Motor neuron (in vitro differentiated cells): ENCODE measurements at regions not wholly inside any gene's neighbourhood (a gene's known extent, or its start where the extent isn't known, plus 50 kb on each side); places are given as distances from the start of the nearest gene placed in this dataset.
"Not testable (repeated sequence)": the region's sequence is repeated elsewhere in the genome, so short reads cannot be mapped to it uniquely, and the experiment has no call there.

ENCODE experiments used
- ATAC-seq, 8 experiments: fragments of 200-7000 bp; cut with Tn5 transposase; replicated peaks in 6 of 8; 2 replicates each; pipeline ENCODE4 v1.8.0; 2021; ENCODE audit warnings: mild to moderate bottlenecking in 8 of 8, moderate library complexity in 8 of 8
- H3K27ac ChIP-seq, 2 donors: fragments of 250-450 bp; sonication (Bioruptor Pico); 2 replicates each; pipeline ENCODE4 v1.9.0; 2021; ENCODE audit warnings: antibody characterized with exemption in 2 of 2, mild to moderate bottlenecking in 2 of 2, moderate library complexity in 1 of 2
- H3K4me1 ChIP-seq, 2 donors: fragments of 250-450 bp; sonication (Bioruptor Pico); replicated peaks in 1 of 2; 2 replicates each; pipeline ENCODE4 v1.6.1; 2021; ENCODE audit warnings: antibody characterized with exemption in 2 of 2, mild to moderate bottlenecking in 2 of 2, moderate library complexity in 1 of 2
- H3K4me3 ChIP-seq, 5 donors: fragments of 250-450 bp; sonication (Bioruptor Pico); 2 replicates each; pipeline ENCODE4 v1.9.0; 2021; ENCODE audit warnings: antibody characterized with exemption in 5 of 5, mild to moderate bottlenecking in 5 of 5, moderate library complexity in 4 of 5
- WGBS, 10 experiments: fragments of 450-650 bp; shearing (Covaris generic); methylation state at CpG; one replicate each; pipeline ENCODE4 v1.0.0; 2022; 5-methylcytosine and 5-hydroxymethylcytosine counted together
- in situ Hi-C, 9 experiments: fragments of 400-800 bp; cut with MboI; loops; one replicate each; pipeline ENCODE4 v1.15.0; 2021; ENCODE audit warnings: low sequenced_read_pairs in 9 of 9, low pct_unique_long_range_greater_than_20kb in 2 of 9; ENCODE audit not compliant: unreplicated experiment in 9 of 9

DNA sequence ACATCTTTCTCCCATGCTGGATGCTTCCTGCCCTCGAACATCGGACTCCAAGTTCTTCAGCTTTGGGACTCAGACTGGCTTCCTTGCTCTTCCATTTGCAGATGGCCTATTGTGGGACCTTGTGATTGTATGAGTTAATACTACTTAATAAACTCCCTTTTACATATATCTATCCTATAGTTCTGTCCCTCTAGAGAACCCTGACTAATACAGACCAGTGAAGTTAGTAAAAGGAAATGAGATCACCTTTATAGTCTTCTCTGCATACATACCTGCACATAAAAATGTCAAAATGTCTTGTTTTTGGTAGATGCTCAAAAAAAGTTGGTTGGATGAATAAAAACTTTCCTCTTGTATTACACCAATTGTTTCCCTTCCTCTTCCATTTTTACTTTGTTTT, 73.9 kb upstream of the SOX21 start:
- H3K27ac ChIP-seq, in situ Hi-C loops, ATAC-seq, H3K4me3 ChIP-seq, H3K4me1 ChIP-seq: not testable (repeated sequence)
- 36 to 100% (median 86%) methylated on average over 1 to 2 of the region's 2 CpGs; no CpG with 5 or more reads in 2 of the 10 experiments for WGBS, 10 experiments

DNA sequence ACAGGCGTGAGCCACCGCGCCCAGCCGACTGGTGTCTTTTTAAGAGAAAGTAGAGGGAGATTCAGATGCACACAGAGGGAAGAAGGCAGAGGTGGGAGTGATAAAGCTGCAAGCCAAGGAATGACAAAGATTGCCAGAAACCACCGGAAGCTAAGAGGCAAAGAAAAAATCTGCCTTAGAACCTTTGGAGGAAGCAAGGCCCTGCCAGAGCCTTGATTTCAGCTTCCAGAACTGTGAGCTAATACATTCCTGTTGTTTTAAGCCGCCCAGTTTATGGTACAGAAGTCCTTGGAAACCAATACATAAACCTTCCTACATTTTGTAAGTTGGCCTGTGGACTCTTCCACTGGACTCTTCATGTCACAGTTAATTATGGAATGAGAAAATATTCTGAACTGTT, 71.7 kb upstream of the SOX21 start:
- WGBS, 10 experiments: 33 to 100% (median 84%) methylated on average over 1 to 6 of the region's 6 CpGs; no CpG with 5 or more reads in 4 of the 10 experiments
- no peak for ATAC-seq
- Histone ChIP-seq H3K4me3 (no peak overlapping the region), H3K27ac (no peak overlapping the region), H3K4me1 (no peaks in the 10 kb centered on the region)
- in situ Hi-C loops: no loop called here

DNA sequence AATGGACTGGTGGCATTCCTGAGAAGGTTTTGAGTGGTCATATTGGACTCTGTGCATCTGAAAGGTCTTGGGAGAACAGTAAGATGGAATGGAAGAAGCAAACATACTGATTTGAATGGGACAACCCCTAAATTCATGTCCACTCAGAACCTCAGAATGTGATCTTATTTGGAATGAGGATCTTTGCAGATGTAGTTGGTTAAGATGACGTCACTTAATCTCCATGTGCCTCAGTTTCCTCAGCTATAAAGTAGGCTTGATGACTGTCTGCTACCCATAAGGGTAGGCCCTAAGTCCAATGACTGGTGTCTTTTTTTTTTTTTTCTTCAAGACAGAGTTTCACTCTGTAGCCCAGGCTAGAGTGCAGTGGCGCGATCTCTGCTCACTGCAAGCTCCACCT, 71.1 kb upstream of the SOX21 start:
- Histone ChIP-seq H3K27ac (no peak overlapping the region), H3K4me3 (no peak overlapping the region), H3K4me1 (no peaks in the 10 kb centered on the region)
- no peak for ATAC-seq
- in situ Hi-C loops: no loop called here
- WGBS, 10 experiments: 29 to 100% (median 100%) methylated on average over 1 to 3 of the region's 3 CpGs; no CpG with 5 or more reads in 5 of the 10 experiments

DNA sequence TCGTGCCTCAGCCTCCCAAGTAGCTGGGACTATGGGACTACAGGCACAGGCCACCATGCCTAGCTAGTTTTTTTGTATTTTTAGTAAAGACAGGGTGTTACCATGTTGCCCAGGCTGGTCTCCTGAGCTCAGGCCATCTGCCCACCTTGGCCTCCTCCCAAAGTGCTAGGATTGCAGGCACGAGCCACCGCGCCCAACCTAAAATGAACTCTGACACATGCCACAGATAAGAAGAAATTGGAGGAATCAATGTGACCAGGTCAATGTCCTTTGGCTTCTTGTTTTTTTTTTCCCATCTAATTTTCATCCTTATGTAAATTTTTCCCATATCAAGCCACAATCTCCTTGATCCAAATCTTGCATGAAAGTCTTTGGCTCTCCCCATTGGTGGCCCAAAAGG, 68.1 kb upstream of the SOX21 start:
- Histone ChIP-seq H3K4me3 (no peak overlapping the region), H3K27ac (no peak overlapping the region), H3K4me1 (peaks cover 0 to 6% of the 10 kb centered on the region in 2 donors)
- ATAC-seq: no peak
- 0 to 100% (median 78%) methylated on average over 1 to 4 of the region's 4 CpGs; no CpG with 5 or more reads in 2 of the 10 experiments for WGBS, 10 experiments
- in situ Hi-C loops: no loop called here

DNA sequence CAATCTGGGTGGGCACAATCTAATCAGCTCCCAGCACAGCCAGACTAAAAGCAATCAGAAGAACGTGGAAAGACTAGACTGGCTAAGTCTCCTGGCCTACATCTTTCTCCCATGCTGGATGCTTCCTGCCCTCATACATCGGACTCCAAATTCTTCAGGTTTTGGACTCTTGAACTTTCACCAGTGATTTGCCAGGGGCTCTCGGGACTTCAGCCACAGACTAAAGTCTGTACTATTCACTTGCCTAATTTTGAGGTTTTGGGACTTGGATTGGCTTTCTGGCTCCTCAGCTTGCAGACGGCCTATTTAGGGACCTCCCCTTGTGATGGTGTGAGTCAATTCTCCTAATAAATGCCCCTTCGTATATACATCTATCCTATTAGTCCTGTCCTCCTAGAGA, 66.6 kb upstream of the SOX21 start:
- WGBS, 10 experiments: 9 to 95% (median 71%) methylated on average over 1 to 5 of the region's 5 CpGs
- ATAC-seq: no peak

DNA sequence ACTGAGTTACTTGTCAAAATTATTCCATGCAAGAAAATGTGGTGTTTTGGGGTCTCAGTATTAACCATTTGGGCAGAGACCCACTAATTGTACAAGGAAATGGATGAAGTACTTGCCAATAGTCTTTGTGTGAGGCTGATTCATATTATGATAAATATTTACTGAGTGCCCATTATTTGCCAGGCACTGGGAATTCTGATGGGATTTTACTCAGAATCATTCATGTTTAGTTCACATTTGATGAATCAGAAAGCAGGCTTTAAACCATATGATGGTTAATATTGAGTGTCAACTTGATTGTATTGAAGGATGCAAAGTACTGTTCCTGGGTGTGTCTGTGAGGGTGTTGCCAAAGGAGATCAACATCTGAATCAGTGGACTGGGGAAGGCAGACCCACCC, 66.2 kb upstream of the SOX21 start:
- Histone ChIP-seq H3K4me1 (peaks cover 0 to 6% of the 10 kb centered on the region in 2 donors), H3K4me3 (no peak overlapping the region), H3K27ac (no peak overlapping the region)
- no peak for ATAC-seq
- in situ Hi-C loops: no loop called here

More for the DNA sequence above, 66.6 kb upstream of the SOX21 start:
- Histone ChIP-seq H3K4me3 (no peak overlapping the region), H3K27ac (no peak overlapping the region), H3K4me1 (peaks cover 0 to 6% of the 10 kb centered on the region in 2 donors)
- in situ Hi-C loops: no loop called here

DNA sequence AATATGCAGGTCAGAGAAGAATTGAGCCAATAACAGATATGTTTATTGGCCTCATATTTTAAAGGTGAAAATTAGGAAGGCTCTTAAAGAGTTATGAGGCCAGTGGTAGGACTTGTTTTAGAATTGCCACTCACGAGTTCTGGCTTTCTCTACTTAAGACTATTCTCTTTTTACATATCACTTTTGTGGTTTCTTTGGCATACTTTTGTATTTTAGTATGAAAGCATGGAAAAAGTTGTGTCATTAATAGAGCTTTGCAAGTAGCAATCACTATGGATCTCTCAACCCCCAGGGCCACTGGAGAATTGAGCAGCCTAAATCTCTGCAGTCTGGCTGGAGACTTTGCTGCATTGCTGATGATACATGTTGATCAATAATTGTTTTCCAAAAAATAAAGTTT, 64.6 kb upstream of the SOX21 start:
- 0 to 100% (median 87%) methylated on average over 1 of the region's 1 CpG; no CpG with 5 or more reads in 2 of the 10 experiments for WGBS, 10 experiments
- ATAC-seq: no peak
- Histone ChIP-seq H3K4me3 (no peak overlapping the region), H3K4me1 (peaks cover 4 to 6% of the 10 kb centered on the region in 2 donors), H3K27ac (no peak overlapping the region)
- in situ Hi-C loops: no loop called here

DNA sequence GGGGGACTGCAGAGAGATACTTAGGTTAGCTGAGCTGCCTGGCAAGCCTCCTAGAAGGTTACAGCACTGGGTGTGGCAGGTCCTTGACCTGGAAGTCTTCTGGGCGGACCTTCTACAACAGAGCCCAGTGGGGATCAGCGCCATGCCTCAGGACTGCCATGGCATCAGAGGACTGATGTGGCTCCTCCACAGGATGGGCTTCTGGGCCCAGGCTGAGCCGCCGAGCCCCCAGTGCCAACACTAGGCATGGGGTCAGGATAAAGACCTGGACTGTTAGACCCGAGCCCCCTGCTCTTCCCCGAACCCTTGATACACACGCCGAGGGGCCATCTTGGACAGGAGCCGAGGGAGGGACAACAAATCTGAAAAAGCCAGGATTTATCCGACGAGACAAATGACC, 64.0 kb upstream of the SOX21 start:
- no peak overlapping the region for H3K4me3 ChIP-seq
- WGBS, 10 experiments: 7 to 100% (median 80%) methylated on average over 4 to 9 of the region's 11 CpGs; no CpG with 5 or more reads in 4 of the 10 experiments
- in situ Hi-C loops: no loop called here
- H3K4me1 ChIP-seq: peaks cover 4 to 6% of the 10 kb centered on the region in 2 donors
- no peak overlapping the region for H3K27ac ChIP-seq
- no peak for ATAC-seq

DNA sequence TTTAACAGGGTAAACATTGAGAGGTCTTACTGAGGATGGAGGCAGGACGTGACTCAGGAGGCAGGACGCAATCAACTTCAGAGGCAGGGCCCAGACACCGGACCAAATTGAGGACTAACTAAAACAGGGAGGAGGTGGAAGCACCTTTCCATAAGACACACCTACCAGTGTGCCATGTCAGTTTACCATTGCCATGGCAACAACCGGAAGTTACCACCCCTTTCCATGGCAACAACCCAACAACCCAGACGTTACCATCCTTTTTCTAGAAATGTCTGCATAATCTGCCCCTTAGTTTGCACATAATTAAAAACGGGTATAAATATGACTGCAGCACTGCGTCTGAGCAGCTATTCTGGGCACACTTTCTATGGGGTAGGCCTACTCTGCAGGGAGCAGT, 53.5 kb upstream of the SOX21 start:
- peak in 2 of 8 experiments; percentile 29 to 39 for ATAC-seq
- WGBS, 10 experiments: 0 to 92% (median 25%) methylated on average over 1 to 5 of the region's 7 CpGs; no CpG with 5 or more reads in 3 of the 10 experiments
- Histone ChIP-seq H3K4me1 (no peaks in the 10 kb centered on the region), H3K4me3 (no peak overlapping the region), H3K27ac (no peak overlapping the region)
- in situ Hi-C loops: loop anchor here in 1 of 9 experiments (25.0 kb wide), 1 partner anchor 104 kb away; no protein-coding TSS in a partner anchor

DNA sequence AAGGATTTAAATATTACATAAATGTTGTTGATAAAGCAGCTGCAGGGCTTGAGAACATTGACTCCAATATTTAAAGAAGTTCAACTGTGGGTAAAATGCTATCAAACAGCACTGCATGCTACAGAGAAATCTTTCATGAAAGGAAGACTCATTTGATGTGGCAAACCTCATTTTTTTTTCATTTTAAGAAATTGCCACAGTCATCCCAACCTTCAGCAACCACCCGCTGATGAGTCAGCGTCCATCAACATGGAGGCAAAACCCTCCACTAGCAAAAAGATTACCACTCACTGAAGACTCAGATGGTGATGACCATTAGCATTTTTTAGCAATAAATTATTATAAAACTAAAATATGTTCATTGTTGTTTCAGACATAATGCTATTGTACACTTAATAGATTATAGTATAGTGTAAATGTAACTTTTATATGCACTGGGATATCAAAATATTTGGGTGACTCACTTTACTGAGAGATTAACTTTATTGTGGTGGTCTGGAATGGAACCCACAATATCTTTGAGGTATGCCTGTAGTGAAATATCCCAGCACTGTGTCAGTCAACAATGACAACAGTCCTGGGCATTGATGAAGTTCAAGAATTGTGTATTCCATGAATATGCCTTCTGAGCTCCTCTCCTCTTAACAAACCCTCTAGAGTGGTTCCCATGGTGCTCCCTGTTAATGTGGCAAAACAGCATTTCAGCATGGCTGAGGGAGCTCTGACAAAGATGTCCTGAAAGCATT, 52.4 kb upstream of the SOX21 start:
- Histone ChIP-seq H3K4me1 (no peaks in the 10 kb centered on the region), H3K27ac (no peak overlapping the region), H3K4me3 (no peak overlapping the region)
- peak in 1 of 8 experiments; percentile 71 for ATAC-seq
- whole genome bisulfite sequencing, 10 experiments: 6 to 100% (median 64%) methylated on average over 2 of the region's 2 CpGs; no CpG with 5 or more reads in 3 of the 10 experiments
- in situ Hi-C loops: loop anchor here in 1 of 9 experiments (25.0 kb wide), 1 partner anchor 102 kb away; no protein-coding TSS in a partner anchor
